ENCODE measurements at regions not wholly inside any gene's neighbourhood (a gene's known extent, or its start where the extent isn't known, plus 50 kb on each side); places are given as distances from the start of the nearest gene placed in this dataset.

GRCh38 chr2:42844366-42844765 is 52.0 kb upstream of the HAAO start:
- Histone ChIP-seq H3K27me3 (ENCODE audit: low read depth, low read length) (no peaks in the 10 kb centered on the region), H3K4me3 (ENCODE audit: low read length) (no peak overlapping the region), H3K27ac (ENCODE audit: low read length) (no peak overlapping the region), H4K20me1 (ENCODE audit: insufficient read depth, low read length) (no peaks in the 10 kb centered on the region), H3K4me1 (ENCODE audit: low read length) (no peaks in the 10 kb centered on the region), H3K79me2 (ENCODE audit: low read length) (no peaks in the 10 kb centered on the region), H3K9ac (ENCODE audit: low read length) (no peak overlapping the region), H3K36me3 (replicated peaks; ENCODE audit: low read depth, low read length) (no peaks in the 10 kb centered on the region), H3K9me3 (ENCODE audit: insufficient read depth, low read length) (no peaks in the 10 kb centered on the region), H2AFZ (ENCODE audit: low read depth, low read length) (no peak overlapping the region), H3K4me2 (ENCODE audit: low read length) (no peak overlapping the region)
- TF ChIP-seq, protein P1, sequence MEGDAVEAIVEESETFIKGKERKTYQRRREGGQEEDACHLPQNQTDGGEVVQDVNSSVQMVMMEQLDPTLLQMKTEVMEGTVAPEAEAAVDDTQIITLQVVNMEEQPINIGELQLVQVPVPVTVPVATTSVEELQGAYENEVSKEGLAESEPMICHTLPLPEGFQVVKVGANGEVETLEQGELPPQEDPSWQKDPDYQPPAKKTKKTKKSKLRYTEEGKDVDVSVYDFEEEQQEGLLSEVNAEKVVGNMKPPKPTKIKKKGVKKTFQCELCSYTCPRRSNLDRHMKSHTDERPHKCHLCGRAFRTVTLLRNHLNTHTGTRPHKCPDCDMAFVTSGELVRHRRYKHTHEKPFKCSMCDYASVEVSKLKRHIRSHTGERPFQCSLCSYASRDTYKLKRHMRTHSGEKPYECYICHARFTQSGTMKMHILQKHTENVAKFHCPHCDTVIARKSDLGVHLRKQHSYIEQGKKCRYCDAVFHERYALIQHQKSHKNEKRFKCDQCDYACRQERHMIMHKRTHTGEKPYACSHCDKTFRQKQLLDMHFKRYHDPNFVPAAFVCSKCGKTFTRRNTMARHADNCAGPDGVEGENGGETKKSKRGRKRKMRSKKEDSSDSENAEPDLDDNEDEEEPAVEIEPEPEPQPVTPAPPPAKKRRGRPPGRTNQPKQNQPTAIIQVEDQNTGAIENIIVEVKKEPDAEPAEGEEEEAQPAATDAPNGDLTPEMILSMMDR (IDR thresholded peaks at IDR 0.05; ENCODE audit: low read depth, low read length): no peak
- TF ChIP-seq EZH2phosphoT487 (IDR thresholded peaks at IDR 0.05; ENCODE audit: low read depth): no peak

- Histone ChIP-seq H3K9ac (ENCODE audit: low read length) (no peak overlapping the region), H4K20me1 (ENCODE audit: insufficient read depth, low read length) (no peaks in the 10 kb centered on the region), H3K27me3 (ENCODE audit: low read depth, low read length) (no peaks in the 10 kb centered on the region), H3K4me1 (ENCODE audit: low read length) (no peaks in the 10 kb centered on the region), H3K79me2 (ENCODE audit: low read length) (no peaks in the 10 kb centered on the region), H3K4me2 (ENCODE audit: low read length) (no peak overlapping the region), H2AFZ (ENCODE audit: low read depth, low read length) (no peak overlapping the region), H3K9me3 (ENCODE audit: insufficient read depth, low read length) (no peaks in the 10 kb centered on the region), H3K27ac (ENCODE audit: low read length) (no peak overlapping the region), H3K36me3 (replicated peaks; ENCODE audit: low read depth, low read length) (no peaks in the 10 kb centered on the region), H3K4me3 (ENCODE audit: low read length) (no peak overlapping the region)
- no peak for TF ChIP-seq EZH2phosphoT487 (IDR thresholded peaks at IDR 0.05; ENCODE audit: low read depth)
- TF ChIP-seq, protein P1 (IDR thresholded peaks at IDR 0.05; ENCODE audit: low read depth, low read length): no peak
Measured at GRCh38 chr2:42843611-42844010, 51.2 kb upstream of the HAAO start.

DNA sequence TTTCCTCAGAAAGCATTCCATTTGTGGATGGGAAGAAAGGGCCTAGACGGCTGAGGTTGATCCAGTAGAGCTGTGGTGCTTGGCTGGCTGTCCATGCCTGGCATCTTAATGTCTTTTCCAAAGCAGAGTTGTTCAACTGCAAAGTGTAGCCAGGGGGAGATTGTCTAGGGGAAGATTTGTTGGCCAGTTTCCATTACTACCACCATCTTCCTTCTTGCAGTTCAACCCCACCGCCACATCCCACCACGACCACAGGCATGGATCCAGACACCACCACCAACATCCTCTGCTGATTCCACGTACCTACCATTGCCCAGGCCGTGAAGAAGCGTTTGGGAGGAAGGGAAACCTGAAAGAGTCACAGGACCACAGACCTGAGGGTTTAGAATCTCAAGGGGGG is 50.7 kb upstream of the HAAO start:
- Histone ChIP-seq H3K4me2 (ENCODE audit: low read length) (no peak overlapping the region), H4K20me1 (ENCODE audit: insufficient read depth, low read length) (no peaks in the 10 kb centered on the region), H3K9me3 (ENCODE audit: insufficient read depth, low read length) (no peaks in the 10 kb centered on the region)

DNA sequence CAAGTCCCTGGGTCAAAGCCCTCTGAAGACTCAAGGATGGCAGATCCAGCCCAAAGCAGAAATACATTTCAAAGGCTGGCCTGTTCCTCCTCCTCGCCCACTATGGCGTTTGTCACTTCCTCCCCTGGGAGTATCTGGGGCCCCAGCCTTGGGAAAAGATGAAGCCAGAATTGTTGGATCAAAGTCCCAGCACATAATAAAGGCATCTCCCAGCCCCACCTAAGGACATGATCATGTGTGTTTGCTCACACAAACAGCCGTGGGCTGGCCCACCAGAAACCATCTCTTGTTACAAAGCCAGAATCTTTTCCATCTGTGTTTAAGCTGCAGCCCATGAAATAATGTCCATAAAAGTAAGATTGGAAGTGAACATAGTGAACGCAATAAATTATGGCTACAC is 50.1 kb upstream of the HAAO start:
- Histone ChIP-seq H3K9ac (ENCODE audit: low read length) (no peak overlapping the region), H4K20me1 (ENCODE audit: insufficient read depth, low read length) (no peaks in the 10 kb centered on the region), H3K27me3 (ENCODE audit: low read depth, low read length) (no peaks in the 10 kb centered on the region), H3K27ac (ENCODE audit: low read length) (no peak overlapping the region), H3K36me3 (replicated peaks; ENCODE audit: low read depth, low read length) (no peaks in the 10 kb centered on the region), H3K4me1 (ENCODE audit: low read length) (no peaks in the 10 kb centered on the region), H3K79me2 (ENCODE audit: low read length) (no peaks in the 10 kb centered on the region), H3K9me3 (ENCODE audit: insufficient read depth, low read length) (no peaks in the 10 kb centered on the region), H3K4me2 (ENCODE audit: low read length) (no peak overlapping the region), H2AFZ (ENCODE audit: low read depth, low read length) (no peak overlapping the region), H3K4me3 (ENCODE audit: low read length) (no peak overlapping the region)
- TF ChIP-seq, protein P1 (IDR thresholded peaks at IDR 0.05; ENCODE audit: low read depth, low read length): no peak
- TF ChIP-seq EZH2phosphoT487 (IDR thresholded peaks at IDR 0.05; ENCODE audit: low read depth): no peak

More for the DNA sequence above, 50.7 kb upstream of the HAAO start:
- Histone ChIP-seq H3K9ac (ENCODE audit: low read length) (no peak overlapping the region), H3K4me3 (ENCODE audit: low read length) (no peak overlapping the region), H3K27me3 (ENCODE audit: low read depth, low read length) (no peaks in the 10 kb centered on the region), H3K27ac (ENCODE audit: low read length) (no peak overlapping the region), H3K4me1 (ENCODE audit: low read length) (no peaks in the 10 kb centered on the region), H3K36me3 (replicated peaks; ENCODE audit: low read depth, low read length) (no peaks in the 10 kb centered on the region), H3K79me2 (ENCODE audit: low read length) (no peaks in the 10 kb centered on the region), H2AFZ (ENCODE audit: low read depth, low read length) (no peak overlapping the region)
- TF ChIP-seq, protein P1 (IDR thresholded peaks at IDR 0.05; ENCODE audit: low read depth, low read length): no peak
- TF ChIP-seq EZH2phosphoT487 (IDR thresholded peaks at IDR 0.05; ENCODE audit: low read depth): no peak
